Neural cell (in vitro differentiated cells): ENCODE measurements at regions not wholly inside any gene's neighbourhood (a gene's known extent, or its start where the extent isn't known, plus 50 kb on each side); places are given as distances from the start of the nearest gene placed in this dataset.

Experiments used
- H2AFZ ChIP-seq: fragments of 200-600, 300-800 bp; sonication (generic), shearing (Covaris generic); 2 replicates; pipeline ENCODE4 v1.6.0; 2014; ENCODE audit warnings: low read depth, mild to moderate bottlenecking, antibody characterized with exemption, low read length, moderate library complexity
- H3F3A ChIP-seq: fragments of 200-600 bp; shearing (Covaris generic); 2 replicates; pipeline ENCODE4 v1.6.1; 2016; ENCODE audit warnings: mild to moderate bottlenecking, moderate library complexity, mixed read lengths, antibody characterized with exemption, low read length; ENCODE audit not compliant: insufficient read depth, poor library complexity, severe bottlenecking
- H3K27ac ChIP-seq: fragments of 200-600, 300-800 bp; sonication (generic), shearing (Covaris generic); 2 replicates; pipeline ENCODE4 v1.5.1; 2014; ENCODE audit warnings: mild to moderate bottlenecking, low read length, moderate library complexity
- H3K27me3 ChIP-seq: fragments of 300-800, 200-600 bp; sonication (generic), shearing (Covaris generic); 2 replicates; pipeline ENCODE4 v1.6.0; 2014; ENCODE audit warnings: mild to moderate bottlenecking, low read depth, low read length, moderate library complexity; ENCODE audit not compliant: insufficient read depth
- H3K36me3 ChIP-seq: fragments of 300-800, 200-600 bp; sonication (generic), shearing (Covaris generic); 2 replicates; pipeline ENCODE4 v1.5.1; 2014; ENCODE audit warnings: mild to moderate bottlenecking, antibody characterized with exemption, low read length, moderate library complexity; ENCODE audit not compliant: insufficient read depth
- H3K4me2 ChIP-seq: fragments of 300-800, 200-600 bp; sonication (generic), shearing (Covaris generic); 2 replicates; pipeline ENCODE4 v1.6.0; 2014; ENCODE audit warnings: mild to moderate bottlenecking, low read length
- H3K4me3 ChIP-seq: fragments of 300-800, 200-600 bp; sonication (generic), shearing (Covaris generic); 2 replicates; pipeline ENCODE4 v1.5.1; 2014; ENCODE audit warnings: mild to moderate bottlenecking, low read length, moderate library complexity
- H3K79me2 ChIP-seq: fragments of 200-600 bp; shearing (Covaris generic); replicated peaks from 2 replicates; pipeline ENCODE4 v1.6.0; 2014; ENCODE audit warnings: mild to moderate bottlenecking, low read length, moderate library complexity; ENCODE audit not compliant: insufficient read depth
- H3K9ac ChIP-seq: fragments of 300-800, 200-600 bp; sonication (generic), shearing (Covaris generic); 2 replicates; pipeline ENCODE4 v1.6.1; 2016; ENCODE audit warnings: mild to moderate bottlenecking, low read length, mixed read lengths
- H3K9me2 ChIP-seq: fragments of 200-600 bp; shearing (Covaris generic); 2 replicates; pipeline ENCODE4 v1.6.1; 2016; ENCODE audit warnings: mild to moderate bottlenecking, low read length, mixed read lengths; ENCODE audit not compliant: insufficient read depth
- H3K9me3 ChIP-seq: fragments of 200-600, 300-800 bp; sonication (generic), shearing (Covaris generic); 2 replicates; pipeline ENCODE4 v1.6.1; 2016; ENCODE audit warnings: mild to moderate bottlenecking, mixed run types, low read length, moderate library complexity, mixed read lengths
- H4K20me1 ChIP-seq: fragments of 200-600 bp; shearing (Covaris generic); 2 replicates; pipeline ENCODE4 v1.6.1; 2016; ENCODE audit warnings: mild to moderate bottlenecking, mixed run types; ENCODE audit not compliant: insufficient read depth
- CTCF ChIP-seq: fragments of 450-650 bp; IDR thresholded peaks from 2 replicates; pipeline ENCODE4 v1.5.1; 2014; ENCODE audit warnings: antibody characterized with exemption, mild to moderate bottlenecking, moderate library complexity; ENCODE audit not compliant: poor library complexity, severe bottlenecking
- EP300 ChIP-seq: fragments of 450-650 bp; conservative IDR thresholded peaks from 2 replicates; pipeline ENCODE4 v1.6.1; 2014; ENCODE audit warnings: antibody characterized with exemption, mild to moderate bottlenecking, moderate library complexity; ENCODE audit not compliant: poor library complexity, severe bottlenecking
- EZH2 ChIP-seq: fragments of 200-600, 300-800 bp; shearing (Covaris generic), sonication (generic); IDR thresholded peaks from 2 replicates; pipeline ENCODE4 v1.6.1; 2014; ENCODE audit warnings: antibody characterized with exemption, low read length, borderline replicate concordance, mild to moderate bottlenecking; ENCODE audit not compliant: insufficient read depth, poor library complexity, severe bottlenecking
- MXI1 ChIP-seq: fragments of 450-650 bp; conservative IDR thresholded peaks from 2 replicates; pipeline ENCODE4 v1.6.1; 2014; ENCODE audit warnings: antibody characterized with exemption, mild to moderate bottlenecking; ENCODE audit not compliant: poor library complexity, severe bottlenecking
- POLR2AphosphoS5 ChIP-seq: IDR thresholded peaks from 2 replicates; pipeline ENCODE4 v1.6.1; 2012
- RAD21 ChIP-seq: fragments of 450-650 bp; conservative IDR thresholded peaks from 2 replicates; pipeline ENCODE4 v1.6.1; 2014; ENCODE audit warnings: antibody characterized with exemption, mild to moderate bottlenecking, moderate library complexity
- REST ChIP-seq: IDR thresholded peaks from 2 replicates; pipeline ENCODE4 v1.6.1; 2012; ENCODE audit warnings: borderline replicate concordance
- SMC3 ChIP-seq: fragments of 450-650 bp; conservative IDR thresholded peaks from 2 replicates; pipeline ENCODE4 v1.6.1; 2014; ENCODE audit warnings: antibody characterized with exemption, mild to moderate bottlenecking, moderate library complexity; ENCODE audit not compliant: poor library complexity
- TAF1 ChIP-seq: IDR thresholded peaks from 2 replicates; pipeline ENCODE4 v1.6.1; 2012; ENCODE audit warnings: low read depth

- no peak overlapping the region for H3K9ac ChIP-seq
- no peaks in the 10 kb centered on the region for H3K27me3 ChIP-seq
- no peak overlapping the region for H3K4me3 ChIP-seq
- H4K20me1 ChIP-seq = no peaks in the 10 kb centered on the region
- H3K9me2 ChIP-seq = no peaks in the 10 kb centered on the region
- H2AFZ ChIP-seq = no peak overlapping the region
- H3K36me3 ChIP-seq = no peaks in the 10 kb centered on the region
- H3K27ac ChIP-seq = no peak overlapping the region
- H3F3A ChIP-seq = no peaks in the 10 kb centered on the region
- no peaks in the 10 kb centered on the region for H3K9me3 ChIP-seq
- H3K79me2 ChIP-seq = no peaks in the 10 kb centered on the region
- TF ChIP-seq RAD21 (no peak), EZH2 (no peak), MXI1 (no peak), EP300 (no peak)
- H3K4me2 ChIP-seq = no peak overlapping the region
These were observed 246.1 kb upstream of the TNP1 start for GRCh38 chr2:217105733-217106649.

GRCh38 chr2:217103752-217104545, 244.1 kb upstream of the TNP1 start:
- Histone ChIP-seq H3K9me3 (no peaks in the 10 kb centered on the region), H4K20me1 (no peaks in the 10 kb centered on the region), H3K9ac (no peak overlapping the region), H3K4me2 (no peak overlapping the region), H3K79me2 (no peaks in the 10 kb centered on the region), H3K9me2 (no peaks in the 10 kb centered on the region), H2AFZ (no peak overlapping the region), H3K4me3 (no peak overlapping the region), H3F3A (no peaks in the 10 kb centered on the region), H3K27ac (no peak overlapping the region), H3K36me3 (no peaks in the 10 kb centered on the region), H3K27me3 (no peaks in the 10 kb centered on the region)
- TF ChIP-seq MXI1 = no peak
- TF ChIP-seq CTCF = no peak
- no peak for TF ChIP-seq TAF1
- no peak for TF ChIP-seq EZH2
- no peak for TF ChIP-seq REST
- no peak for TF ChIP-seq POLR2AphosphoS5
- no peak for TF ChIP-seq SMC3
- TF ChIP-seq EP300 = no peak
- no peak for TF ChIP-seq RAD21
